ENCODE measurements at regions not wholly inside any gene's neighbourhood (a gene's known extent, or its start where the extent isn't known, plus 50 kb on each side); places are given as distances from the start of the nearest gene placed in this dataset.

GRCh38 chr6:147449405-147450161 lies 58.9 kb upstream of the SAMD5 start:
- peaks cover 13% of the 10 kb centered on the region for H3K9me3 Mint-ChIP-seq
- H3K27me3 Mint-ChIP-seq (ENCODE audit: low read depth), result peaks cover 42% of the 10 kb centered on the region
- ATAC-seq (no peak), DNase-seq (ENCODE audit: low spot score) (no peak)
- H3K4me3 Mint-ChIP-seq, result no peak overlapping the region
- POLR2A ChIA-PET, result no interaction called here
- peaks cover 55% of the 10 kb centered on the region for H3K4me1 Mint-ChIP-seq
- no peak for TF ChIP-seq ZNF425 (CRISPR knock-in tag; conservative IDR thresholded peaks at IDR 0.05)
- TF ChIP-seq ZNF263 (CRISPR knock-in tag; IDR thresholded peaks at IDR 0.05; ENCODE audit: low read depth), result no peak
- no peak for TF ChIP-seq ZNF219 (CRISPR knock-in tag; IDR thresholded peaks at IDR 0.05; ENCODE audit: borderline replicate concordance)
- TF ChIP-seq NFE2L1 (CRISPR knock-in tag; IDR thresholded peaks at IDR 0.05), result no peak
- no peak for TF ChIP-seq CDX4 (CRISPR knock-in tag; IDR thresholded peaks at IDR 0.05; ENCODE audit: borderline replicate concordance)
- TF ChIP-seq FOXP4 (CRISPR knock-in tag; IDR thresholded peaks at IDR 0.05), result no peak
- TF ChIP-seq HMGXB4 (CRISPR knock-in tag; IDR thresholded peaks at IDR 0.05), result no peak
- no peak for TF ChIP-seq USF1 (CRISPR knock-in tag; IDR thresholded peaks at IDR 0.05)
- TF ChIP-seq MYBL2 (CRISPR knock-in tag; IDR thresholded peaks at IDR 0.05), result no peak
- TF ChIP-seq ETV6 (CRISPR knock-in tag; IDR thresholded peaks at IDR 0.05), result no peak
- TF ChIP-seq EMX1 (CRISPR knock-in tag; IDR thresholded peaks at IDR 0.05), result no peak
- no peak for TF ChIP-seq FOXK1 (CRISPR knock-in tag; IDR thresholded peaks at IDR 0.05)
- TF ChIP-seq KAT7 (CRISPR knock-in tag; IDR thresholded peaks at IDR 0.05; ENCODE audit: borderline replicate concordance), result no peak
- TF ChIP-seq ERG (CRISPR knock-in tag; IDR thresholded peaks at IDR 0.05), result no peak
- no peak for TF ChIP-seq FOXJ3 (CRISPR knock-in tag; IDR thresholded peaks at IDR 0.05; ENCODE audit: borderline replicate concordance)
- TF ChIP-seq ESRRA (CRISPR knock-in tag; IDR thresholded peaks at IDR 0.05; ENCODE audit: borderline replicate concordance), result no peak
- CTCF ChIA-PET, result no interaction called here
- no peak overlapping the region for H3K27ac Mint-ChIP-seq
- H3K36me3 Mint-ChIP-seq, result no peaks in the 10 kb centered on the region

- peaks cover 29% of the 10 kb centered on the region for H3K4me1 Mint-ChIP-seq
- no peak overlapping the region for H3K4me3 Mint-ChIP-seq
- CTCF ChIA-PET, result no interaction called here
- no peak for ATAC-seq
- peaks cover 20% of the 10 kb centered on the region for H3K27me3 Mint-ChIP-seq (ENCODE audit: low read depth)
- H3K9me3 Mint-ChIP-seq, result peaks cover 18% of the 10 kb centered on the region
- POLR2A ChIA-PET, result no interaction called here
- no peak overlapping the region for H3K27ac Mint-ChIP-seq
- no peak for DNase-seq (ENCODE audit: low spot score)
- TF ChIP-seq AR (CRISPR knock-in tag; IDR thresholded peaks at IDR 0.05), result no peak
- no peak for TF ChIP-seq IRF2 (CRISPR knock-in tag; IDR thresholded peaks at IDR 0.05; ENCODE audit: borderline replicate concordance, low read depth)
- TF ChIP-seq E2F4 (CRISPR knock-in tag; IDR thresholded peaks at IDR 0.05; ENCODE audit: borderline replicate concordance, low read depth), result no peak
- TF ChIP-seq NR2C2 (CRISPR knock-in tag; IDR thresholded peaks at IDR 0.05), result no peak
- TF ChIP-seq FOXK1 (CRISPR knock-in tag; IDR thresholded peaks at IDR 0.05), result no peak
- H3K36me3 Mint-ChIP-seq, result no peaks in the 10 kb centered on the region
These were observed 55.1 kb upstream of the SAMD5 start for GRCh38 chr6:147453361-147453760.
